HG03025 (cell line): ENCODE measurements at regions not wholly inside any gene's neighbourhood (a gene's known extent, or its start where the extent isn't known, plus 50 kb on each side); places are given as distances from the start of the nearest gene placed in this dataset.

Experiments used
- ATAC-seq: cut with Tn5 transposase; IDR thresholded peaks from one replicate; pipeline ENCODE4 v1.9.1; 2021; ENCODE audit warnings: mild to moderate bottlenecking, moderate library complexity; ENCODE audit not compliant: unreplicated experiment, low FRiP score

- ATAC-seq: no peak
Measured at GRCh38 chr18:45218436-45218835, 396.8 kb upstream of the SLC14A2 start.

GRCh38 chr18:45221363-45221762, 393.9 kb upstream of the SLC14A2 start:
- ATAC-seq: no peak

GRCh38 chr18:45222180-45222579, 393.1 kb upstream of the SLC14A2 start:
- ATAC-seq: no peak

GRCh38 chr18:45227001-45227742, 388.1 kb upstream of the SLC14A2 start:
- ATAC-seq: no peak

- no peak for ATAC-seq
Measured at GRCh38 chr18:45228796-45229388, 386.4 kb upstream of the SLC14A2 start.

GRCh38 chr18:45231617-45232016, 383.7 kb upstream of the SLC14A2 start:
- ATAC-seq: no peak

- ATAC-seq: no peak
Measured at GRCh38 chr18:45232061-45232460, 383.2 kb upstream of the SLC14A2 start.

- ATAC-seq: no peak
Measured at GRCh38 chr18:45236676-45237075, 378.6 kb upstream of the SLC14A2 start.

GRCh38 chr18:45237343-45238098, 377.8 kb upstream of the SLC14A2 start:
- no peak for ATAC-seq

GRCh38 chr18:45241271-45241670, 374.0 kb upstream of the SLC14A2 start:
- ATAC-seq: no peak

- no peak for ATAC-seq
Measured at GRCh38 chr18:45241982-45242565, 373.2 kb upstream of the SLC14A2 start.

- no peak for ATAC-seq
Measured at GRCh38 chr18:45243340-45244110, 371.8 kb upstream of the SLC14A2 start.

GRCh38 chr18:45245091-45245511, 370.2 kb upstream of the SLC14A2 start:
- no peak for ATAC-seq

GRCh38 chr18:45248240-45248903, 366.9 kb upstream of the SLC14A2 start:
- ATAC-seq: no peak

- no peak for ATAC-seq
Measured at GRCh38 chr18:45249246-45249661, 366.0 kb upstream of the SLC14A2 start.

- no peak for ATAC-seq
Measured at GRCh38 chr18:45250479-45250878, 364.8 kb upstream of the SLC14A2 start.

- ATAC-seq: no peak
Measured at GRCh38 chr18:45251236-45251635, 364.0 kb upstream of the SLC14A2 start.

- no peak for ATAC-seq
Measured at GRCh38 chr18:45252474-45252873, 362.8 kb upstream of the SLC14A2 start.

- no peak for ATAC-seq
Measured at GRCh38 chr18:45253056-45253565, 362.2 kb upstream of the SLC14A2 start.
